ENCODE measurements at regions not wholly inside any gene's neighbourhood (a gene's known extent, or its start where the extent isn't known, plus 50 kb on each side); places are given as distances from the start of the nearest gene placed in this dataset.

GRCh38 chr1:170789063-170789462, 125.1 kb downstream of the PRRX1 start:
- TF ChIP-seq CTCF (IDR thresholded peaks at IDR 0.05): no peak
- TF ChIP-seq POLR2AphosphoS5 (IDR thresholded peaks at IDR 0.05): no peak
